Lung (tissue), 11 donors: ENCODE measurements at regions not wholly inside any gene's neighbourhood (a gene's known extent, or its start where the extent isn't known, plus 50 kb on each side); places are given as distances from the start of the nearest gene placed in this dataset.
A peak's percentile ranks its signal among the peaks of the same experiment; 100 is the strongest.

Experiments
- ATAC-seq: fragments of 200-7000 bp; cut with Tn5 transposase; one replicate; pipeline ENCODE4 v1.9.1; 2020; ENCODE audit warnings: moderate number of reproducible peaks; ENCODE audit not compliant: insufficient read depth, low FRiP score
- DNase-seq, 3 donors: peaks; one replicate each; pipeline ENCODE4 v3.0.0-alpha.2; 2013 to 2017
- H3K27ac ChIP-seq, 2 donors: one replicate each; pipeline ENCODE4 v1.5.1; 2013; ENCODE audit warnings: mild to moderate bottlenecking in 2 of 2, moderate library complexity in 2 of 2, control low read depth in 1 of 2, inconsistent platforms in 1 of 2, low read depth in 1 of 2, low read length in 1 of 2
- H3K27me3 ChIP-seq, 3 donors: one replicate each; pipeline ENCODE4 v1.5.1; 2013; ENCODE audit warnings: low read length in 2 of 3; ENCODE audit not compliant: control insufficient read depth in 3 of 3, insufficient read depth in 3 of 3
- H3K36me3 ChIP-seq, 4 donors: one replicate each; pipeline ENCODE4 v1.5.1; 2013; ENCODE audit warnings: low read length in 4 of 4, mild to moderate bottlenecking in 1 of 4, moderate library complexity in 1 of 4; ENCODE audit not compliant: control insufficient read depth in 4 of 4, insufficient read depth in 4 of 4
- H3K4me1 ChIP-seq, 5 donors: one replicate each; pipeline ENCODE4 v1.5.1; 2013; ENCODE audit warnings: low read length in 5 of 5, mild to moderate bottlenecking in 2 of 5, moderate library complexity in 1 of 5; ENCODE audit not compliant: control insufficient read depth in 5 of 5, insufficient read depth in 5 of 5
- H3K4me3 ChIP-seq: one replicate; pipeline ENCODE4 v1.5.1; 2013; ENCODE audit warnings: mild to moderate bottlenecking, control low read depth, moderate library complexity
- H3K9ac ChIP-seq, 2 donors: one replicate each; pipeline ENCODE4 v1.5.1; 2013; ENCODE audit warnings: low read length in 2 of 2, control low read depth in 1 of 2; ENCODE audit not compliant: insufficient read depth in 1 of 2
- H3K9me3 ChIP-seq, 4 donors: one replicate each; pipeline ENCODE4 v1.5.1; 2013; ENCODE audit warnings: low read length in 3 of 4, mild to moderate bottlenecking in 1 of 4, moderate library complexity in 1 of 4; ENCODE audit not compliant: control insufficient read depth in 4 of 4, insufficient read depth in 3 of 4
- CTCF ChIP-seq: IDR thresholded peaks from 2 replicates; pipeline ENCODE4 v1.5.1; 2012; ENCODE audit warnings: mild to moderate bottlenecking; ENCODE audit errors: control extremely low read depth, extremely low read depth
- WGBS, 2 donors: extraction: QIAGEN DNeasy Blood & Tissue Kit; methylation state at CpG; one replicate each; pipeline ENCODE4 v1.1.7; 2013; 5-methylcytosine and 5-hydroxymethylcytosine counted together
- donor health status: control.
- donor health status: control.
- donor health status: Bipolar disorder and iron deficiency.
- donor health status: healthy.
- donor health status: DM: yes; HTN: yes; CAD: no.

DNA sequence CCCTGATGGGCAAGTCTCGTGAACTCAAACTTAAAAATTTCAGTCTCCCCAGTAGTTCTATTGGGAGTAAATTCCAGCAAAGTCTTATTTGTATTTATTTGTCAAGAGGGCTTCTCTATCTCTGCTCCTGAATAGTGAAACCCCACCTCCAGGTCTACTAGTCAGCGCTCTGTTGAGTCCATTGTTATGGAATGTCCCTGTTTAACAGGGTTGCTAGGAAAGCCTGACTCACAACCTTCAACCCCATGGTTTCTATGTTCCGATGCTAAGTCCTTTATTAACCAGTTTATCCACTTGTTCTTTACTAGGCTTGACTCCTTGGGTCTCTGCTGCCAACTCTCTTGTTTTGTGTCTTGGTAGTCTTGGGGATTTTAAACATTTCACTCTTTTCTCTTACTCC is 250.7 kb upstream of the MYOCD start:
- Histone ChIP-seq H3K36me3 (no peaks in the 10 kb centered on the region), H3K27ac (no peak overlapping the region), H3K4me3 (no peak overlapping the region), H3K9me3 (peaks cover 0 to 2% (median 0%) of the 10 kb centered on the region in 4 donors), H3K9ac (no peak overlapping the region), H3K4me1 (no peaks in the 10 kb centered on the region), H3K27me3 (peaks cover 0 to 2% (median 0%) of the 10 kb centered on the region in 3 donors)
- DNase-seq (no peak), ATAC-seq (no peak)
- TF ChIP-seq CTCF: no peak
- 80 to 88% methylated on average over 3 of the region's 3 CpGs for WGBS, 2 donors

- Histone ChIP-seq H3K9me3 (peaks cover 0 to 14% (median 0%) of the 10 kb centered on the region in 4 donors), H3K27me3 (no peaks in the 10 kb centered on the region), H3K4me1 (peaks cover 0 to 26% (median 0%) of the 10 kb centered on the region in 5 donors), H3K27ac (no peak overlapping the region), H3K9ac (no peak overlapping the region), H3K4me3 (no peak overlapping the region), H3K36me3 (no peaks in the 10 kb centered on the region)
- ATAC-seq: no peak
- 54 to 55% methylated on average over 5 of the region's 5 CpGs for WGBS, 2 donors
- TF ChIP-seq CTCF: no peak
- DNase-seq: no peak
These were observed 244.6 kb upstream of the MYOCD start for GRCh38 chr17:12421077-12421476.

- no peak overlapping the region for H3K27ac ChIP-seq
- WGBS, 2 donors: 33 to 42% methylated on average over 15 of the region's 15 CpGs
- no peak overlapping the region for H3K4me3 ChIP-seq
- no peaks in the 10 kb centered on the region for H3K36me3 ChIP-seq
- H3K9me3 ChIP-seq: peaks cover 0 to 14% (median 0%) of the 10 kb centered on the region in 4 donors
- DNase-seq: peak in 2 of 3 donors; percentile 46 to 47
- peaks cover 0 to 26% (median 0%) of the 10 kb centered on the region in 5 donors for H3K4me1 ChIP-seq
- no peak for TF ChIP-seq CTCF
- no peak overlapping the region for H3K9ac ChIP-seq
- no peak for ATAC-seq
- H3K27me3 ChIP-seq: no peaks in the 10 kb centered on the region
These were observed 243.9 kb upstream of the MYOCD start for GRCh38 chr17:12421646-12422306.
